WERI-Rb-1 (cell line): ENCODE measurements at regions not wholly inside any gene's neighbourhood (a gene's known extent, or its start where the extent isn't known, plus 50 kb on each side); places are given as distances from the start of the nearest gene placed in this dataset.

Experiments
- DNase-seq: peaks from one replicate; pipeline ENCODE4 v3.0.0-alpha.2; 2020
- H3K27ac ChIP-seq: fragments of 250-450 bp; sonication (Bioruptor Pico); 2 replicates; pipeline ENCODE4 v1.5.1; 2020; ENCODE audit warnings: mild to moderate bottlenecking, moderate library complexity
- H3K27me3 ChIP-seq: fragments of 250-450 bp; sonication (Bioruptor Pico); 2 replicates; pipeline ENCODE4 v1.5.1; 2021; ENCODE audit warnings: mild to moderate bottlenecking, low read depth, moderate library complexity; ENCODE audit not compliant: insufficient read depth, severe bottlenecking
- H3K36me3 ChIP-seq: fragments of 250-450 bp; sonication (Bioruptor Pico); 2 replicates; pipeline ENCODE4 v1.5.1; 2020; ENCODE audit warnings: mild to moderate bottlenecking, moderate library complexity
- H3K4me3 ChIP-seq: 2 replicates; pipeline ENCODE4 v1.5.1; 2011; ENCODE audit warnings: low read depth, mild to moderate bottlenecking, control low read depth, low read length
- H3K9me3 ChIP-seq: fragments of 250-450 bp; sonication (Bioruptor Pico); 2 replicates; pipeline ENCODE4 v1.5.1; 2021; ENCODE audit warnings: mild to moderate bottlenecking, moderate library complexity; ENCODE audit not compliant: severe bottlenecking
- TF ChIP-seq, protein P1 (sequence below): IDR thresholded peaks from 2 replicates; pipeline ENCODE4 v1.5.1; 2011; ENCODE audit warnings: low read depth, mild to moderate bottlenecking, control low read depth, inconsistent platforms, low read length

DNA sequence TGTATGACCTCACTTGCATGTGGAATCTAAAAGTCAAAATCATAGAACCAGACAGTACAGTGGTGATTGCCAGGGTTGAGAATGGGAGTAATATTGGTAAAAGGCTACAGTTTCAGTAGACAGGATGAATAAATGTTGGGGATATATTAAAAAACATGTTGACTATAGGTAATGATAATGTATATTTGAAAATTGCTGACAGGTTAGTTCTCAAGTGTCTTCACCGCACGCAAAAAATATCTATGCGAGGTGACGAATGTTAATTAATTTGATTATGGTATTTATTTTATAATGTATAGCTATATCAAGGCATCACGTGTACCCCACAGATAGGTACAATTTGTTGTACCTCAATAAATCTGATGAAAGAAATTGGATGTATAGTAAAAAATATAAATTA, 909.6 kb upstream of the NDST4 start:
- H3K36me3 ChIP-seq: no peaks in the 10 kb centered on the region
- no peak overlapping the region for H3K4me3 ChIP-seq
- DNase-seq: no peak
- TF ChIP-seq, protein P1, sequence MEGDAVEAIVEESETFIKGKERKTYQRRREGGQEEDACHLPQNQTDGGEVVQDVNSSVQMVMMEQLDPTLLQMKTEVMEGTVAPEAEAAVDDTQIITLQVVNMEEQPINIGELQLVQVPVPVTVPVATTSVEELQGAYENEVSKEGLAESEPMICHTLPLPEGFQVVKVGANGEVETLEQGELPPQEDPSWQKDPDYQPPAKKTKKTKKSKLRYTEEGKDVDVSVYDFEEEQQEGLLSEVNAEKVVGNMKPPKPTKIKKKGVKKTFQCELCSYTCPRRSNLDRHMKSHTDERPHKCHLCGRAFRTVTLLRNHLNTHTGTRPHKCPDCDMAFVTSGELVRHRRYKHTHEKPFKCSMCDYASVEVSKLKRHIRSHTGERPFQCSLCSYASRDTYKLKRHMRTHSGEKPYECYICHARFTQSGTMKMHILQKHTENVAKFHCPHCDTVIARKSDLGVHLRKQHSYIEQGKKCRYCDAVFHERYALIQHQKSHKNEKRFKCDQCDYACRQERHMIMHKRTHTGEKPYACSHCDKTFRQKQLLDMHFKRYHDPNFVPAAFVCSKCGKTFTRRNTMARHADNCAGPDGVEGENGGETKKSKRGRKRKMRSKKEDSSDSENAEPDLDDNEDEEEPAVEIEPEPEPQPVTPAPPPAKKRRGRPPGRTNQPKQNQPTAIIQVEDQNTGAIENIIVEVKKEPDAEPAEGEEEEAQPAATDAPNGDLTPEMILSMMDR: no peak
- H3K27ac ChIP-seq: no peak overlapping the region
- H3K9me3 ChIP-seq: peaks cover 12% of the 10 kb centered on the region
- H3K27me3 ChIP-seq: no peaks in the 10 kb centered on the region

DNA sequence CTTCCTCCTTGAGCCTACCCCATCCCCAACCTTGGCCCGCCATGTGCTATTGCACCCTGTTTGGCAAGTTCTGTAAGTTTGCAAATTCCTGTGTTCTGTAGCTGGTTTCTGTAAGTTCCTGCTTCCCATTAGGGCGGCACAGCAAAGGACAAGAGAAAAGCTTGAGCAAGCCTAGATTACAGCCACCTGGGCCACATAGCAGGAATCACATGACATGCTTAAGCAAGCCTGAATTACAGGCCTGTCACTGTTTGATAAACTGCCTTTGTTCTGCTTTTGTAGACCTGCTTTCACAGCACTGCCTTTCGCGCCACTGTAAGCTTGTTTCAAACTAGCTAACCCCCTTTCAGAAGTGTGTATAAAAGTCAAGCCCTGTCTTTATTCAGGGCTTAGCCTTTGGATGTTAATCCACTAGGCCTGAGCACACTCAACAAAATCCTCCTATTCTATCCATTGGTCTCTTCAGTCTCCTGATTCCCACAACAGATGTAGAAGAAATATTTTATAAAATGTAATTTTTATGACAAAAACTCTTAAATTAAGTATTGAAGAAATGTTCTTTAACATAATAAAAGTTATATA, 906.8 kb upstream of the NDST4 start:
- peaks cover 16% of the 10 kb centered on the region for H3K9me3 ChIP-seq
- no peak overlapping the region for H3K27ac ChIP-seq
- no peak for DNase-seq
- no peak overlapping the region for H3K4me3 ChIP-seq
- H3K36me3 ChIP-seq: no peaks in the 10 kb centered on the region
- no peaks in the 10 kb centered on the region for H3K27me3 ChIP-seq
- TF ChIP-seq, protein P1: no peak

DNA sequence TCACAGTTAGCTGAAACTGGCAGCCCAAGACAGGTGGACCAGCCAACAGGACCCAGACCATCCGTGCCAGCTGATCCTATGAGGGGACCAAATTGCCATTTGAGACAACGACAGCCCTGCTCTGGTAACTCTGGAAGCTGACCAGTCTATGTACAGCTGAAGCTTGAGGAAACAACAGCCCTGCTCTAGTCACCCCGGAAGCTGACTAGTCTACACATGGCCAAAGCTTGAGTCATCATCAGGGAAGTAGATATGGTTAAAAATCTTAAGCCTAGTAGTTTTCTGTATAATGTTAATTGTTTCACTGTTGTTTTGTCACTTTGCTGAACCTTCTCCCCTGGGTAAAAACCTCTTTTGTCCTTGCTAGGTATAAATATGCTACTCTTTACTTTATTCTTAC, 905.4 kb upstream of the NDST4 start:
- Histone ChIP-seq H3K9me3 (peaks cover 24% of the 10 kb centered on the region), H3K27me3 (no peaks in the 10 kb centered on the region), H3K4me3 (no peak overlapping the region), H3K27ac (no peak overlapping the region), H3K36me3 (no peaks in the 10 kb centered on the region)
- DNase-seq: no peak
- TF ChIP-seq, protein P1: no peak

DNA sequence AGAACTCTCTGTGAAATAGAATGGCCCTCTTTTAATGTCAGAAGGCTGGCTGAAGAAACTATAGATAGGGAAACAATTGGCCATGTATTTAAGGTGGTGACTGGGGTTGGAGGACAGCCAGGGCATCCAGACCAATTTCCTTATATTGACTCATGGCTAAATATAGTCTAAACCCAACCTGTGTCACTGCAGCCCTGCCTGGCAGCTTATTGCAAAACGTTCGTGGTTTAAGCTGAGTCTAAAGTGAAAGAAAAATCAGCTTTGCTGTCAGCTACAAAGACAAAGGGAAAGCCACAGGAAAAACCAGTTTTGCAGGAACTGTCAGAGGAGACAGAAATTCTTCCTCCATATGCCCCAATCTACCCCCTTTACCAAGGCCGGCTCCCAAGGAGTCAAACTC, 902.8 kb upstream of the NDST4 start:
- no peak for DNase-seq
- Histone ChIP-seq H3K36me3 (no peaks in the 10 kb centered on the region), H3K27ac (no peak overlapping the region), H3K27me3 (no peaks in the 10 kb centered on the region), H3K4me3 (no peak overlapping the region), H3K9me3 (peaks cover 24% of the 10 kb centered on the region)
- TF ChIP-seq, protein P1: no peak

DNA sequence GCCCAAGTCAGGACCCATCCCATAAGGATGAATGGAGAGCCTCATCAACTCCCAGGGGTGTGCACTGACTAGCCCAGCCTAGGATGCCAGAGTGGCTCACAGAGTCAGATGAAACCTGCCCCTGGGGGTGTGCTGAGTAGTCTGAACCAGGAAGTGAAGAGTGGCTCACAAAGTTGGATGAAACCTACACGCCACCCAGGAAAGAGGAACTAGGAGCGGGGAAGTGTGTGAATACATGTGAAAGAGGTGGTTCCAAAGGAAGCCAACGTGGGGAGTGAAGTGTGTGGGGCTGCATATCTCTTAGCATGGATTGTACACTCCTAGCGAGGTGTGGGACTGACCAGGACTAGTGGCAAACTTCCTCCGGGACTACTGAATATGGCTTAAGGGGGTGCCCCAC, 902.1 kb upstream of the NDST4 start:
- Histone ChIP-seq H3K27me3 (no peaks in the 10 kb centered on the region), H3K4me3 (no peak overlapping the region), H3K27ac (no peak overlapping the region), H3K9me3 (peaks cover 22% of the 10 kb centered on the region), H3K36me3 (no peaks in the 10 kb centered on the region)
- TF ChIP-seq, protein P1: no peak
- no peak for DNase-seq

DNA sequence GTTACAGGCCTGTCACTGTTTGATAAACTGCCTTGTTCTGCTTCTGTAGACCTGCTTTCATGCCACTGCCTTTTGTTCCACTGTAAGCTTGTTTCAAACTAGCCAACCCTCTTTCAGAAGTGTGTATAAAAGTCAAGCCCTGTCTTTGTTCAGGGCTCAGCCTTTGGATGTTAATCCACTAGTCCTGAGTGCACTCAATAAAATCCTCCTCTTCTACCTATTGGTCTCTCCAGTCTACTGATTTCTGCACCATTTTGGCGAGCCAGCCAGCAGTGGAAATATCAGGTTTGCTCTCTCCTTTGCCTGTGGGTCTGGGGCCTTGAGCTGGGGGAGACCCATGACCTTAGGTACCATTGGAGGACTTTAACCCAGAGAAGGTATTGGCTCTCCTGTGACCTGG, 901.6 kb upstream of the NDST4 start:
- no peak overlapping the region for H3K4me3 ChIP-seq
- no peaks in the 10 kb centered on the region for H3K27me3 ChIP-seq
- H3K9me3 ChIP-seq: peaks cover 17% of the 10 kb centered on the region
- no peaks in the 10 kb centered on the region for H3K36me3 ChIP-seq
- TF ChIP-seq, protein P1: no peak
- no peak for DNase-seq
- H3K27ac ChIP-seq: no peak overlapping the region
